B cell (primary cell): ENCODE measurements at regions not wholly inside any gene's neighbourhood (a gene's known extent, or its start where the extent isn't known, plus 50 kb on each side); places are given as distances from the start of the nearest gene placed in this dataset.

Experiments
- ATAC-seq: fragments of 200-7000 bp; cut with Tn5 transposase; one replicate; pipeline ENCODE4 v1.10.0; 2021; ENCODE audit warnings: low read depth, mild to moderate bottlenecking, moderate number of reproducible peaks, moderate library complexity
- CTCF ChIA-PET: fragments of 350-600 bp; sonication (Branson Sonifier 250); formaldehyde crosslinking; loops from one replicate; lab custom pipeline; 2021; ENCODE audit warnings: antibody characterized with exemption, inconsistent platforms; lab: Charles Lee
- POLR2A ChIA-PET: fragments of 350-600 bp; sonication (Branson Sonifier 250); formaldehyde crosslinking; loops from one replicate; lab custom pipeline; 2021; ENCODE audit warnings: antibody characterized with exemption; lab: Charles Lee
- DNase-seq: peaks from one replicate; pipeline ENCODE4 v3.0.0; 2013
- H2AFZ ChIP-seq: 2 replicates; pipeline ENCODE4 v1.6.1; 2012; ENCODE audit warnings: mild to moderate bottlenecking, low read depth, low read length; ENCODE audit not compliant: insufficient read depth, poor library complexity, severe bottlenecking
- H3K27ac ChIP-seq, 2 donors: 1 replicate in 1 of 2; 2 replicates in 1 of 2; pipeline ENCODE4 v1.5.1; 2012 to 2013; ENCODE audit warnings: low read length in 2 of 2, mild to moderate bottlenecking in 2 of 2, moderate library complexity in 1 of 2
- H3K27me3 ChIP-seq, 4 experiments: fragments of 200-600 bp in 1 of 4; sonication (generic) in 1 of 4; replicated peaks in 1 of 4; 1 replicate in 2 of 4; 2 replicates in 2 of 4; pipeline versions ENCODE4 v1.6.1 to v1.7.0; 2013 to 2016; ENCODE audit warnings: low read length in 3 of 4, mild to moderate bottlenecking in 2 of 4, mixed read lengths in 1 of 4, moderate library complexity in 1 of 4; ENCODE audit not compliant: insufficient read depth in 4 of 4, control insufficient read depth in 3 of 4; ENCODE audit errors: control extremely low read depth in 1 of 4
- H3K36me3 ChIP-seq, 2 experiments: replicated peaks in 1 of 2; 1 replicate in 1 of 2; 2 replicates in 1 of 2; pipeline versions ENCODE4 v1.6.1 to v1.7.1; 2013; ENCODE audit warnings: low read length in 1 of 2; ENCODE audit not compliant: insufficient read depth in 2 of 2, control insufficient read depth in 1 of 2; ENCODE audit errors: control extremely low read depth in 1 of 2, extremely low read depth in 1 of 2
- H3K4me1 ChIP-seq, 2 donors: fragments of 200-600 bp in 1 of 2; sonication (generic) in 1 of 2; 1 replicate in 1 of 2; 2 replicates in 1 of 2; pipeline versions ENCODE4 v1.5.1 to v1.6.1; 2013 to 2017; ENCODE audit warnings: low read length in 2 of 2; ENCODE audit not compliant: control insufficient read depth in 2 of 2, insufficient read depth in 2 of 2
- H3K4me2 ChIP-seq: replicated peaks from 2 replicates; pipeline ENCODE3; 2012; ENCODE audit warnings: mild to moderate bottlenecking, low read depth, low read length; ENCODE audit not compliant: poor library complexity, severe bottlenecking
- H3K4me3 ChIP-seq, 5 experiments: fragments of 200-600 bp in 1 of 5; sonication (generic) in 1 of 5; 1 replicate in 3 of 5; 2 replicates in 2 of 5; pipeline versions ENCODE4 v1.5.1 to v1.7.0; 2011 to 2016; ENCODE audit warnings: low read length in 4 of 5, mild to moderate bottlenecking in 4 of 5, low read depth in 2 of 5, control low read depth in 1 of 5, moderate library complexity in 1 of 5; ENCODE audit not compliant: insufficient read depth in 1 of 5; ENCODE audit errors: control extremely low read depth in 1 of 5, extremely low read depth in 1 of 5
- H3K79me2 ChIP-seq: fragments of 200-600 bp; sonication (generic); one replicate; pipeline ENCODE4 v1.6.0; 2016; ENCODE audit warnings: low read length; ENCODE audit not compliant: control insufficient read depth, insufficient read depth
- H3K9ac ChIP-seq: fragments of 200-600 bp; sonication (generic); 2 replicates; pipeline ENCODE4 v1.6.1; 2017; ENCODE audit warnings: mild to moderate bottlenecking, low read length, moderate library complexity
- H3K9me3 ChIP-seq, 3 donors: one replicate each; pipeline versions ENCODE4 v1.6.1 to v1.7.1; 2013; ENCODE audit warnings: low read length in 2 of 3; ENCODE audit not compliant: control insufficient read depth in 2 of 3, insufficient read depth in 1 of 3; ENCODE audit errors: control extremely low read depth in 1 of 3
- H4K20me1 ChIP-seq: 2 replicates; pipeline ENCODE4 v1.6.0; 2012; ENCODE audit warnings: mild to moderate bottlenecking, low read length; ENCODE audit not compliant: insufficient read depth, control insufficient read depth, poor library complexity, severe bottlenecking
- H3K27ac Mint-ChIP-seq: one replicate; pipeline ENCODE4 v1.8.0; 2021; ENCODE audit warnings: mixed read lengths
- H3K27me3 Mint-ChIP-seq: one replicate; pipeline ENCODE4 v1.8.0; 2021; ENCODE audit warnings: mixed read lengths
- H3K4me1 Mint-ChIP-seq: one replicate; pipeline ENCODE4 v1.8.0; 2021; ENCODE audit warnings: mixed read lengths
- H3K4me3 Mint-ChIP-seq: one replicate; pipeline ENCODE4 v1.8.0; 2021; ENCODE audit warnings: mixed read lengths
- H3K9me3 Mint-ChIP-seq: one replicate; pipeline ENCODE4 v1.8.0; 2022; ENCODE audit warnings: mixed read lengths; ENCODE audit not compliant: insufficient read depth
- EZH2 ChIP-seq: IDR thresholded peaks from 2 replicates; pipeline ENCODE4 v1.6.1; 2012; ENCODE audit warnings: borderline replicate concordance, low read depth, mild to moderate bottlenecking, moderate library complexity, low read length; ENCODE audit not compliant: insufficient read depth, poor library complexity, severe bottlenecking
- WGBS: methylation state at CpG from one replicate; pipeline ENCODE4 v1.1.5; 2013; ENCODE audit warnings: missing lambda C conversion rate; ENCODE audit not compliant: insufficient coverage; 5-methylcytosine and 5-hydroxymethylcytosine counted together
- intact Hi-C: fragments of 100-400 bp; cut with micrococcal nuclease; formaldehyde crosslinking; loops from one replicate; pipeline ENCODE4 v1.10.0; 2022
- TF ChIP-seq, protein P1 (sequence below): fragments of 200-600 bp; IDR thresholded peaks from one replicate; pipeline ENCODE4 v1.8.0; 2022; ENCODE audit warnings: antibody characterized with exemption, mild to moderate bottlenecking

DNA sequence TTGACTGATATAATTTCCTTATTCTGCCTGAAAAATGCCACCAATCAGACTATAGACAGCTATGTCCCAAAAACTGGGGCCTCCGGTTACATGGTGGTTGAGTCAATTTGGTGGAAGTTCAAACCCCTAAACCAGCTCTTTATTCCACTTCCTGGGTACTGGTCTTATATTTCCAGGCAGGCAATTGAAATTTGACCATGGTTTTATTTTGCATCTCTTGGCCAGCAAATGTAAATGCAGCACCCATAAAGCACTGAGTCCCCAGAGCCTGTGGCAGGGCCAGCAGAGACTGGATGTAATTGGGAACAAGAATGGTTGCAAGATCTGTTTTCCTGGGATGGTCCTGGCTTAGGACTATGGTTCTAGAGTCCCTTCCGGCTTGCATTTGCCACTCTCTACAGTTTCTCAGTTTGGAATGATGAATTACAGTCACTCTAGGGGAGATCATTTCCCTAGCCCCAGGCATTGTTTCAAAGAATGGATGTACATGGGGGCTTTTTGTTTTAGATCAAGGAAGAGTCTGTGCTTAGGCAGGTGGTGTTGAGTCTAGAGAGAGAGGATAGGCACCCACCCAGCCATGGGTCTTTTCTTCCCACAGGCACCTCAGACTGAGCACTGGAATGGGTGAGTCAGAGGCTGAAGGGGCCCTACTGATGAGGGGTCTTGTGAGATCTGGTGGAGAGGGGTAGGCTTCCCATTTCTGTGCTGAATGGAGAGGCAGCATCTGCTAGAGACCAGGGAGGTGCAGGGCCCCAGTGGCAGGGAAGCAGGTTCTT lies 108.4 kb upstream of the CDC42EP3 start:
- 80% methylated on average over 1 of the region's 2 CpGs for WGBS
- no peaks in the 10 kb centered on the region for H3K4me1 Mint-ChIP-seq
- ATAC-seq (no peak), DNase-seq (no peak)
- Histone ChIP-seq H3K36me3 (no peaks in the 10 kb centered on the region), H3K9me3 (no peaks in the 10 kb centered on the region), H3K27ac (no peak overlapping the region), H3K4me3 (no peak overlapping the region), H3K79me2 (no peaks in the 10 kb centered on the region), H3K4me2 (no peak overlapping the region), H4K20me1 (no peaks in the 10 kb centered on the region), H3K4me1 (no peaks in the 10 kb centered on the region), H2AFZ (no peak overlapping the region), H3K9ac (no peak overlapping the region), H3K27me3 (no peaks in the 10 kb centered on the region)
- ChIA-PET POLR2A (no interaction called here), CTCF (interaction anchor here (1.1 kb wide), 1 partner anchor 365 kb away, joined by 3 read pairs; no protein-coding TSS in a partner anchor)
- no peak for TF ChIP-seq EZH2
- TF ChIP-seq, protein P1, sequence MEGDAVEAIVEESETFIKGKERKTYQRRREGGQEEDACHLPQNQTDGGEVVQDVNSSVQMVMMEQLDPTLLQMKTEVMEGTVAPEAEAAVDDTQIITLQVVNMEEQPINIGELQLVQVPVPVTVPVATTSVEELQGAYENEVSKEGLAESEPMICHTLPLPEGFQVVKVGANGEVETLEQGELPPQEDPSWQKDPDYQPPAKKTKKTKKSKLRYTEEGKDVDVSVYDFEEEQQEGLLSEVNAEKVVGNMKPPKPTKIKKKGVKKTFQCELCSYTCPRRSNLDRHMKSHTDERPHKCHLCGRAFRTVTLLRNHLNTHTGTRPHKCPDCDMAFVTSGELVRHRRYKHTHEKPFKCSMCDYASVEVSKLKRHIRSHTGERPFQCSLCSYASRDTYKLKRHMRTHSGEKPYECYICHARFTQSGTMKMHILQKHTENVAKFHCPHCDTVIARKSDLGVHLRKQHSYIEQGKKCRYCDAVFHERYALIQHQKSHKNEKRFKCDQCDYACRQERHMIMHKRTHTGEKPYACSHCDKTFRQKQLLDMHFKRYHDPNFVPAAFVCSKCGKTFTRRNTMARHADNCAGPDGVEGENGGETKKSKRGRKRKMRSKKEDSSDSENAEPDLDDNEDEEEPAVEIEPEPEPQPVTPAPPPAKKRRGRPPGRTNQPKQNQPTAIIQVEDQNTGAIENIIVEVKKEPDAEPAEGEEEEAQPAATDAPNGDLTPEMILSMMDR, result no peak
- H3K27ac Mint-ChIP-seq, result no peak overlapping the region
- H3K9me3 Mint-ChIP-seq, result no peaks in the 10 kb centered on the region
- intact Hi-C loops, result no loop called here
- H3K4me3 Mint-ChIP-seq, result no peak overlapping the region
- peaks cover 12% of the 10 kb centered on the region for H3K27me3 Mint-ChIP-seq

DNA sequence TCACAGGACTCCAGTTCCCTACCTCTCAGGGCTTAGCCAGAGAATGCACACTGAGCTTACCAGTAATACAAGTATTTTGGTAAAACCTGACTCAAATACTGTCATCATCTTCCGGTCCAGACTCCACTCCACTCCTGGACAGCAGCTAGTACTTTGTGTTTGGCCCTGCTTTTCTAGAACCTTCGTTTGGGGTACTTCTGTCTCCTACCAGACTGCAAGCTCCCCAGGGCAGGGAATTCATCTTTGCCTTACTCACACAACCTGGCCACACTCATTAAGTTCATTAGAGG lies 108.9 kb upstream of the CDC42EP3 start:
- H3K4me1 ChIP-seq, result no peaks in the 10 kb centered on the region
- no peak overlapping the region for H3K27ac ChIP-seq
- CTCF ChIA-PET, result interaction anchor here (1.1 kb wide), 1 partner anchor 365 kb away, joined by 3 read pairs; no protein-coding TSS in a partner anchor
- no peaks in the 10 kb centered on the region for H3K4me1 Mint-ChIP-seq
- H3K4me2 ChIP-seq, result no peak overlapping the region
- TF ChIP-seq EZH2, result no peak
- TF ChIP-seq, protein P1, result no peak
- no peaks in the 10 kb centered on the region for H4K20me1 ChIP-seq
- DNase-seq, result no peak
- POLR2A ChIA-PET, result no interaction called here
- ATAC-seq, result no peak
- no peak overlapping the region for H3K27ac Mint-ChIP-seq
- H3K4me3 Mint-ChIP-seq, result no peak overlapping the region
- H3K27me3 ChIP-seq, result no peaks in the 10 kb centered on the region
- H3K4me3 ChIP-seq, result no peak overlapping the region
- H3K79me2 ChIP-seq, result no peaks in the 10 kb centered on the region
- intact Hi-C loops, result no loop called here
- no peak overlapping the region for H3K9ac ChIP-seq
- no peaks in the 10 kb centered on the region for H3K36me3 ChIP-seq
- no peaks in the 10 kb centered on the region for H3K9me3 ChIP-seq
- WGBS, result 100% methylated on average over 2 of the region's 2 CpGs
- no peak overlapping the region for H2AFZ ChIP-seq
- peaks cover 7% of the 10 kb centered on the region for H3K27me3 Mint-ChIP-seq
- H3K9me3 Mint-ChIP-seq, result no peaks in the 10 kb centered on the region
